HepG2 (cell line): ENCODE measurements at regions not wholly inside any gene's neighbourhood (a gene's known extent, or its start where the extent isn't known, plus 50 kb on each side); places are given as distances from the start of the nearest gene placed in this dataset.

Experiments
- CBX2 ChIP-seq, 2 experiments: fragments of 200-600 bp in 1 of 2; sonication (generic); formaldehyde crosslinking in 1 of 2; IDR thresholded peaks; 2 replicates each; pipeline versions ENCODE4 v1.7.0 to v1.8.1; 2018 to 2022; ENCODE audit warnings: low read depth in 2 of 2, low read length in 1 of 2, mild to moderate bottlenecking in 1 of 2, missing genetic modification reagents in 1 of 2
- POLR2A ChIP-seq, 2 experiments: IDR thresholded peaks; 2 replicates each; pipeline ENCODE4 v1.6.1; 2011; ENCODE audit warnings: low read depth in 2 of 2, low read length in 2 of 2, mild to moderate bottlenecking in 1 of 2, moderate library complexity in 1 of 2; ENCODE audit not compliant: insufficient read depth in 1 of 2
- RNF2 ChIP-seq: fragments of 450-650 bp; conservative IDR thresholded peaks from 2 replicates; pipeline ENCODE4 v1.6.1; 2016; ENCODE audit warnings: low read depth
- ZFP82 ChIP-seq: sonication (generic); formaldehyde crosslinking; IDR thresholded peaks from 2 replicates; pipeline ENCODE4 v1.5.1; 2020; ENCODE audit warnings: mild to moderate bottlenecking, missing genetic modification reagents, borderline replicate concordance
- ZFX ChIP-seq: sonication (generic); formaldehyde crosslinking; IDR thresholded peaks from 2 replicates; pipeline ENCODE4 v1.4.0; 2020; ENCODE audit warnings: mild to moderate bottlenecking, low read depth, missing genetic modification reagents, moderate library complexity
- ZNF124 ChIP-seq: sonication (generic); formaldehyde crosslinking; IDR thresholded peaks from 2 replicates; pipeline ENCODE4 v1.4.0; 2020; ENCODE audit warnings: missing genetic modification reagents
- ZNF331 ChIP-seq: sonication (generic); formaldehyde crosslinking; IDR thresholded peaks from 2 replicates; pipeline ENCODE4 v1.4.0; 2020; ENCODE audit warnings: missing genetic modification reagents
- ZNF383 ChIP-seq: sonication (generic); formaldehyde crosslinking; IDR thresholded peaks from 2 replicates; pipeline ENCODE4 v1.4.0; 2020; ENCODE audit warnings: missing genetic modification reagents, mild to moderate bottlenecking, borderline replicate concordance
- ZNF530 ChIP-seq: sonication (generic); formaldehyde crosslinking; IDR thresholded peaks from 2 replicates; pipeline ENCODE4 v1.5.0; 2020; ENCODE audit warnings: low read depth, mild to moderate bottlenecking, missing genetic modification reagents
- ZNF556 ChIP-seq: sonication (generic); formaldehyde crosslinking; IDR thresholded peaks from 2 replicates; pipeline ENCODE4 v1.4.0; 2020; ENCODE audit warnings: mild to moderate bottlenecking, missing genetic modification reagents, borderline replicate concordance
- TF ChIP-seq, protein P1 (sequence below), 2 experiments: IDR thresholded peaks; 2 replicates each; pipeline ENCODE4 v1.6.1; 2011 to 2012; ENCODE audit warnings: low read length in 2 of 2, borderline replicate concordance in 1 of 2, low read depth in 1 of 2, mild to moderate bottlenecking in 1 of 2, moderate library complexity in 1 of 2
- TF ChIP-seq, protein P2 (sequence below): sonication (generic); formaldehyde crosslinking; IDR thresholded peaks from 2 replicates; pipeline ENCODE4 v1.4.0; 2020; ENCODE audit warnings: missing genetic modification reagents

DNA sequence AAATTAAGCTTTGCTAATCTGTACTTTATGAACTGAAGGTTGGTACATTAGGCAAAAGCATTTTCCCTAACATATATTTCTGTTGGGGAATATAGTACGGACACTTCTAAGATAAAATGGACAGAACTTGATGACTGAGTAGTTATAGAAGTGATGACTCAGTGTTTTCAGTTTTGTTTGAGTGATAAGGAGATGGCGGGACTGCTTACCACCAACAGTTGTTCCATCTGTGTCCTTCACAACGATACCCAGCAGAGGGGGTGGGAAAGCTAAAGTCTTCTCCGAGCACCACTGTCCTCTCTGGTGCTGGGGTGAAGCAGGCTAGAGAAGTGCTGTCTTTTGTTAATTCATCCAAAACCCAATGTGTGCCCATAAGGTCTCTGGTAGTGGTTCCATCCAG lies 195.8 kb downstream of the CD47 start:
- TF ChIP-seq POLR2A (IDR thresholded peaks at IDR 0.05; ENCODE audit: insufficient read depth in 1 of 2, low read depth in 2 of 2, low read length in 2 of 2) (no peak), ZFP82 (CRISPR knock-in tag) (no peak), ZNF124 (CRISPR knock-in tag) (no peak), ZNF556 (CRISPR knock-in tag) (no peak), RNF2 (no peak), CBX2 (IDR thresholded peaks at IDR 0.05; ENCODE audit: low read depth, low read length) (no peak), CBX2 (CRISPR knock-in tag; IDR thresholded peaks at IDR 0.05; ENCODE audit: low read depth) (no peak), ZNF383 (CRISPR knock-in tag) (no peak), ZNF530 (no peak), ZFX (no peak), ZNF331 (CRISPR knock-in tag) (no peak)
- TF ChIP-seq, protein P1, sequence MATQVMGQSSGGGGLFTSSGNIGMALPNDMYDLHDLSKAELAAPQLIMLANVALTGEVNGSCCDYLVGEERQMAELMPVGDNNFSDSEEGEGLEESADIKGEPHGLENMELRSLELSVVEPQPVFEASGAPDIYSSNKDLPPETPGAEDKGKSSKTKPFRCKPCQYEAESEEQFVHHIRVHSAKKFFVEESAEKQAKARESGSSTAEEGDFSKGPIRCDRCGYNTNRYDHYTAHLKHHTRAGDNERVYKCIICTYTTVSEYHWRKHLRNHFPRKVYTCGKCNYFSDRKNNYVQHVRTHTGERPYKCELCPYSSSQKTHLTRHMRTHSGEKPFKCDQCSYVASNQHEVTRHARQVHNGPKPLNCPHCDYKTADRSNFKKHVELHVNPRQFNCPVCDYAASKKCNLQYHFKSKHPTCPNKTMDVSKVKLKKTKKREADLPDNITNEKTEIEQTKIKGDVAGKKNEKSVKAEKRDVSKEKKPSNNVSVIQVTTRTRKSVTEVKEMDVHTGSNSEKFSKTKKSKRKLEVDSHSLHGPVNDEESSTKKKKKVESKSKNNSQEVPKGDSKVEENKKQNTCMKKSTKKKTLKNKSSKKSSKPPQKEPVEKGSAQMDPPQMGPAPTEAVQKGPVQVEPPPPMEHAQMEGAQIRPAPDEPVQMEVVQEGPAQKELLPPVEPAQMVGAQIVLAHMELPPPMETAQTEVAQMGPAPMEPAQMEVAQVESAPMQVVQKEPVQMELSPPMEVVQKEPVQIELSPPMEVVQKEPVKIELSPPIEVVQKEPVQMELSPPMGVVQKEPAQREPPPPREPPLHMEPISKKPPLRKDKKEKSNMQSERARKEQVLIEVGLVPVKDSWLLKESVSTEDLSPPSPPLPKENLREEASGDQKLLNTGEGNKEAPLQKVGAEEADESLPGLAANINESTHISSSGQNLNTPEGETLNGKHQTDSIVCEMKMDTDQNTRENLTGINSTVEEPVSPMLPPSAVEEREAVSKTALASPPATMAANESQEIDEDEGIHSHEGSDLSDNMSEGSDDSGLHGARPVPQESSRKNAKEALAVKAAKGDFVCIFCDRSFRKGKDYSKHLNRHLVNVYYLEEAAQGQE (IDR thresholded peaks at IDR 0.05; ENCODE audit: borderline replicate concordance in 1 of 2, low read depth in 1 of 2, low read length in 2 of 2), result no peak
- TF ChIP-seq, protein P2, sequence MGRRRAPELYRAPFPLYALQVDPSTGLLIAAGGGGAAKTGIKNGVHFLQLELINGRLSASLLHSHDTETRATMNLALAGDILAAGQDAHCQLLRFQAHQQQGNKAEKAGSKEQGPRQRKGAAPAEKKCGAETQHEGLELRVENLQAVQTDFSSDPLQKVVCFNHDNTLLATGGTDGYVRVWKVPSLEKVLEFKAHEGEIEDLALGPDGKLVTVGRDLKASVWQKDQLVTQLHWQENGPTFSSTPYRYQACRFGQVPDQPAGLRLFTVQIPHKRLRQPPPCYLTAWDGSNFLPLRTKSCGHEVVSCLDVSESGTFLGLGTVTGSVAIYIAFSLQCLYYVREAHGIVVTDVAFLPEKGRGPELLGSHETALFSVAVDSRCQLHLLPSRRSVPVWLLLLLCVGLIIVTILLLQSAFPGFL (CRISPR knock-in tag), result no peak
